Right atrium auricular region (tissue), 2 donors: ENCODE measurements at regions not wholly inside any gene's neighbourhood (a gene's known extent, or its start where the extent isn't known, plus 50 kb on each side); places are given as distances from the start of the nearest gene placed in this dataset.
"Not testable (repeated sequence)": the region's sequence is repeated elsewhere in the genome, so short reads cannot be mapped to it uniquely, and the experiment has no call there.

ENCODE experiments used
- DNase-seq: peaks from one replicate; pipeline ENCODE4 v3.0.0-alpha.2; 2019; ENCODE audit warnings: low spot score
- H3K27ac ChIP-seq, 2 donors: fragments of 200-600 bp; sonication (generic); 1 replicate in 1 of 2; 2 replicates in 1 of 2; pipeline ENCODE4 v1.5.1; 2016 to 2019
- H3K27me3 ChIP-seq, 2 donors: fragments of 200-600 bp; sonication (generic); one replicate each; pipeline versions ENCODE4 v1.5.1 to v1.6.0; 2017 to 2019
- H3K36me3 ChIP-seq: fragments of 200-600 bp; sonication (generic); one replicate; pipeline ENCODE4 v1.5.1; 2016
- H3K4me1 ChIP-seq, 2 donors: fragments of 200-600 bp; sonication (generic); one replicate each; pipeline versions ENCODE4 v1.5.1 to v1.6.0; 2017 to 2019
- H3K4me3 ChIP-seq, 2 donors: fragments of 200-600 bp; sonication (generic); 1 replicate in 1 of 2; 2 replicates in 1 of 2; pipeline ENCODE4 v1.5.1; 2017 to 2019; ENCODE audit warnings: mild to moderate bottlenecking in 1 of 2, moderate library complexity in 1 of 2
- H3K9me3 ChIP-seq, 2 donors: fragments of 200-600 bp; sonication (generic); one replicate each; pipeline ENCODE4 v1.5.1; 2019
- CTCF ChIP-seq, 2 donors: fragments of 200-600 bp; sonication (generic); IDR thresholded peaks; one replicate each; pipeline ENCODE4 v1.5.1; 2019; ENCODE audit warnings: antibody characterized with exemption in 2 of 2

DNA sequence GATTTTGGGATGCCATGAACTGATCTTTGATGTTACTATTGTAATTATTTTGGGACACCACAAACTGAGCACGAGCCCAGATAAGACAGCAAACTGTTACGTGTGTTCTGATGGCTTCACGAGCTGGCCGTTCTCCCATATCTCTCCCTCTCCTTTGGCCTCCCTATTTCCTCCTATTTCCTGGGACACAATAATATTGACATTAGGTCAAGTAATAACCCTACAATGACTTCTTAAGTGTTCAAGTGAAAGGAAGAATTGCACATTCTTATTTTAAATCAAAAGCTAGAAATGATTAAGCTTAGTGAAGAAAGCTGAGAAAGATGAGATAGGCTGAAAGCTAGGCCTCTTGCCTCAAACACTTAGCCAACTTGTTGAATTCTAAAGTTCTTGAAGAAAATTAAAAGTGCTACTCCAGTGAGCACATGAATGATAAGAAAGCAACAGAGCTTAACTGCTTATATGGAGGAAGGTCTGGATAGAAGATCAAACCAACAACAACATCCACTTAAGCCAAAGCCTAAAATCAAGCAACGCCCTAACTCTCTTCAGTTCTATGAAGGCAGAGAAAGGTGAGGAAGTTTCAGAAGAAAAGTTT, 247.1 kb downstream of the LRRC70 start:
- no peak overlapping the region for H3K27ac ChIP-seq
- peaks cover 0 to 7% of the 10 kb centered on the region in 2 donors for H3K4me1 ChIP-seq
- no peak for DNase-seq
- H3K36me3 ChIP-seq: no peaks in the 10 kb centered on the region
- TF ChIP-seq CTCF (IDR thresholded peaks at IDR 0.05): no peak
- no peak overlapping the region for H3K4me3 ChIP-seq
- no peaks in the 10 kb centered on the region for H3K9me3 ChIP-seq
- H3K27me3 ChIP-seq: no peaks in the 10 kb centered on the region

- no peak for DNase-seq
- peaks cover 0 to 4% of the 10 kb centered on the region in 2 donors for H3K4me1 ChIP-seq
- TF ChIP-seq CTCF (IDR thresholded peaks at IDR 0.05): no peak
- no peak overlapping the region for H3K4me3 ChIP-seq
- H3K27ac ChIP-seq: no peak overlapping the region
- H3K9me3 ChIP-seq: no peaks in the 10 kb centered on the region
- no peaks in the 10 kb centered on the region for H3K27me3 ChIP-seq
- no peaks in the 10 kb centered on the region for H3K36me3 ChIP-seq
These were observed 246.3 kb downstream of the LRRC70 start for GRCh38 chr5:62824936-62825335.

- H3K27ac ChIP-seq, H3K36me3 ChIP-seq, H3K4me3 ChIP-seq, H3K4me1 ChIP-seq, H3K27me3 ChIP-seq, DNase-seq, H3K9me3 ChIP-seq: not testable (repeated sequence)
These were observed 238.4 kb downstream of the LRRC70 start for GRCh38 chr5:62817043-62817442.

GRCh38 chr5:62814991-62815390, 236.4 kb downstream of the LRRC70 start:
- Histone ChIP-seq H3K4me1 (peaks cover 0 to 4% of the 10 kb centered on the region in 2 donors), H3K27ac (no peak overlapping the region), H3K4me3 (no peak overlapping the region), H3K36me3 (no peaks in the 10 kb centered on the region), H3K9me3 (no peaks in the 10 kb centered on the region), H3K27me3 (no peaks in the 10 kb centered on the region)
- no peak for DNase-seq
- no peak for TF ChIP-seq CTCF (IDR thresholded peaks at IDR 0.05)

DNA sequence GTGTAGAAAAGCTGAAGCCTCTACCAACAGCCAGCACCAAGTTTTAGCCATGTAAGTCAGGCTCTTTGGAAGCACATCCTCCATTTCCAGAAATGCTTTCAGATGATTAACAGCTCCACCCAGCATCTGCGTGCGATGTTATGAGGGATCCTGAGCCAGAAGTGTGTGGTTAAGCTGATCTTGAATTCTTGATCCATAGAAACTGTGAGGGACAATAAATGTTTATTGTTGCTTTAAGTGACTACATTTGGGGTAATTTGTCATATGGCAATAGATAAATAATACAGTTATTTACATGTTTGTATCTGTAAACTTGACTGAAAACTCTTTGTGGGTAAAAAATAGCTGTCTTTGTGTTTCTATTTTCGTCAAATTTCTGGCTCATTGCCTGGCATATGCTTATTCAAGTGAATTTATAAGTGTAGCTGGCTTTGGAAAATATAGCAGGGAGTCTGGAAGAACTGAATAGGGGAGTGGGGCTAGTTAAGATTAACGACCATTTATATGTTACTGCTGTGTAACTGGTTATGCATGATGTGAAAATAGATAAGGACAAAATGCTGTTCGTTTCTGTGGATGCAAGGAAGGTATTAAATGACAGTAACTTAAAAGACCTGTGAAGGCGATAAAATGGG, 234.1 kb downstream of the LRRC70 start:
- Histone ChIP-seq H3K36me3 (no peaks in the 10 kb centered on the region), H3K27ac (no peak overlapping the region), H3K27me3 (no peaks in the 10 kb centered on the region), H3K4me3 (no peak overlapping the region), H3K9me3 (no peaks in the 10 kb centered on the region), H3K4me1 (peaks cover 0 to 4% of the 10 kb centered on the region in 2 donors)
- no peak for TF ChIP-seq CTCF (IDR thresholded peaks at IDR 0.05)
- no peak for DNase-seq

DNA sequence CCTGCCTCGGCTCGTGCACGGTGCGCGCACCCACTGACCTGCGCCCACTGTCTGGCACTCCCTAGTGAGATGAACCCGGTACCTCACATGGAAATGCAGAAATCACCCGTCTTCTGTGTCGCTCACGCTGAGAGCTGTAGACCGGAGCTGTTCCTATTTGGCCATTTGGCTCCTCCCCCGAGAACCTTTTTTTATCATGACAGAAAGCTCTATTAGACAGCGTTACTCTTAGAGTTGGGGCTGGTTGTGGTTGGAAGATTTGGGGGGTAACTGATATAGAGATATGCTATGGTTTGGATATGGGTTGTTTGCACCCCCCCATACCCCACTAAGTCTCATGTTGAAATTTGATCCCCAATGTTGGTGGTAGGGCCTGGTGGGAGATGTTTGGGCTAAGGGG, 226.2 kb downstream of the LRRC70 start:
- not testable (repeated sequence) for H3K4me1 ChIP-seq, H3K36me3 ChIP-seq, H3K27ac ChIP-seq, H3K4me3 ChIP-seq, DNase-seq, H3K27me3 ChIP-seq, H3K9me3 ChIP-seq

DNA sequence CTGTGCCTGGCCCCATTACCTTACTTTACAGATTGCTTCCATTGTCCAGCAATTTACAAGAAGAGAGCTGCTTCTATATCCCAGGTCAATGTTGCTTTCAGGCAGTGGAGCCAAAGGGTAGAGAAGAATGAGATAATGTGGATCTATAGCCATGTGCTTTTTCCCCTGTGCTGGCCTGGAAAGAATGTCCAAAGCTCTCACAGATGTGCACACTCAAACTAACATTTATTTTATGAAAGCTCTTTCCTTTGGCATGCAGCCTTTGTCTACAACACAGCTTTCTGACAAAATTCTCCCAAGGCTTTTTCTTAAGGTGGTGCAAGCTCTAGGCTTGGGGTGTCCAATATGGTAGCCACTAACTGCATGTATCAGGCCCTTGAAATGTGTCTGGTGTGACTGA, 217.3 kb downstream of the LRRC70 start:
- no peaks in the 10 kb centered on the region for H3K4me1 ChIP-seq
- no peak overlapping the region for H3K27ac ChIP-seq
- H3K27me3 ChIP-seq: no peaks in the 10 kb centered on the region
- TF ChIP-seq CTCF (IDR thresholded peaks at IDR 0.05): no peak
- H3K4me3 ChIP-seq: no peak overlapping the region
- no peaks in the 10 kb centered on the region for H3K36me3 ChIP-seq
- peaks cover 0 to 22% of the 10 kb centered on the region in 2 donors for H3K9me3 ChIP-seq
- no peak for DNase-seq
